ENCODE measurements at regions not wholly inside any gene's neighbourhood (a gene's known extent, or its start where the extent isn't known, plus 50 kb on each side); places are given as distances from the start of the nearest gene placed in this dataset.

GRCh38 chr12:30830751-30831150 lies 76.0 kb upstream of the CAPRIN2 start:
- DNase-seq (ENCODE audit: extremely low read depth in 1 of 11, low read depth in 9 of 11, low spot score in 4 of 11): no peak

DNA sequence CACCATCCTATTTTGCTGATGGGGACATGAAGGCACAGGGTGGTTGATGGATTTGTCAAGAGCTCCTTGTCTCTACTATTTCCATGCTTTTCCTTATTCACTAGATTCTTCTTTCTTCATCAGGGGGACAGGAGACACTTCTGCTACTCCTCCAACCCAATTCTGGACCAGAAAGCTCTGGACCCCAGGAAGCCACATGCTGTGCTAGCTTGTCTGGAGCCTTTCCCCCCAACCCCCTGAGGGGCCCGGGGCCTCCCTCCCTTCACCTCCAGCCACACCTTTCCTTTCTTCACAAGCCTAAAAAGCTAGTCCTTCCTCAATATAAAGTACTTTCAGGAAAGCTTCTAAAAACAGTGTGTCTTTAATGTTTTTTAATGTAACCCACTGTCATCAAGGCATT lies 75.1 kb upstream of the CAPRIN2 start:
- no peak for DNase-seq (ENCODE audit: extremely low read depth in 1 of 11, low read depth in 9 of 11, low spot score in 4 of 11)

GRCh38 chr12:30828686-30829085 lies 73.9 kb upstream of the CAPRIN2 start:
- DNase-seq (ENCODE audit: extremely low read depth in 1 of 11, low read depth in 9 of 11, low spot score in 4 of 11): no peak

- DNase-seq (ENCODE audit: extremely low read depth in 1 of 11, low read depth in 9 of 11, low spot score in 4 of 11): no peak
Measured at GRCh38 chr12:30827101-30828066, 72.6 kb upstream of the CAPRIN2 start.

DNA sequence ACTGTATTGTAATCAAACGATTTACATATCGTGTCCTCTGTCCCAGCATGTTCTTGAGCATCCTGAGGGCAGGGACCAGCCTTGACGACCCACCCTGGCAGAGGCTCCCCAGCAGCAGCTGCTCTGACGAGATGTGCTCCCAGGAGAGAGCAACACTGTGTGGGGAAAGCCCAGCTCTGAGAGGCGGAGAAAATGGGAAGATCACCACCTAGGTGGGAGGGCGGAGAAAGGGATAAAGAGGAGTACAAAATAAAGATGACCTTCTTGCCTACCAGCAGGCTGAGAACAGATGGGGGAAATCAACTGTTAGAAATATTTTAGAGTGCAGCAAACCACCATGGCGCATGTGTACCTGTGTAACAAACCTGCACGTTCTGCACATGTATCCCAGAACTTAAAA lies 71.5 kb upstream of the CAPRIN2 start:
- DNase-seq (ENCODE audit: extremely low read depth in 1 of 11, low read depth in 9 of 11, low spot score in 4 of 11): no peak

- no peak for DNase-seq (ENCODE audit: extremely low read depth in 1 of 11, low read depth in 9 of 11, low spot score in 4 of 11)
Measured at GRCh38 chr12:30825341-30825740, 70.6 kb upstream of the CAPRIN2 start.

- no peak for DNase-seq (ENCODE audit: extremely low read depth in 1 of 11, low read depth in 9 of 11, low spot score in 4 of 11)
Measured at GRCh38 chr12:30824311-30824710, 69.6 kb upstream of the CAPRIN2 start.

DNA sequence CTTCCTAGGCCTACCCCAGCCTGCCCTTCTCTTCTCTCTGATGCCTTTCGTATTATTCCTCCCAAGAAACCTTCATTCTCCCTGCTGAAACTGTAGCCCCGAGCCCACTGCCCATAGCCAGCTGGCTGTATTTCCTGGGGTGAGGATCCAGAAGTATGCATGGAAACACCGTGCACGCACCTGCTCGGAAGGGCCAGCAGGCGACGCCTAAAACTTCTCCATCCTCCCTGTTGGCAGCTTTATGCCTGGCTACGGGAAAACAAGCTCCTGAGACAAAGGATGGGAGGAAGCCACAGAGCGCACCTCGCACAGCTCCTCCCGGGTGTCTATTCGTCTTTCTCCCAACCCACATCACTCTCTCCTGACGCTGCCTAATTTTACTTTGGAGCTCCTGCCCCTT lies 69.0 kb upstream of the CAPRIN2 start:
- DNase-seq (ENCODE audit: extremely low read depth in 1 of 11, low read depth in 9 of 11, low spot score in 4 of 11): no peak

DNA sequence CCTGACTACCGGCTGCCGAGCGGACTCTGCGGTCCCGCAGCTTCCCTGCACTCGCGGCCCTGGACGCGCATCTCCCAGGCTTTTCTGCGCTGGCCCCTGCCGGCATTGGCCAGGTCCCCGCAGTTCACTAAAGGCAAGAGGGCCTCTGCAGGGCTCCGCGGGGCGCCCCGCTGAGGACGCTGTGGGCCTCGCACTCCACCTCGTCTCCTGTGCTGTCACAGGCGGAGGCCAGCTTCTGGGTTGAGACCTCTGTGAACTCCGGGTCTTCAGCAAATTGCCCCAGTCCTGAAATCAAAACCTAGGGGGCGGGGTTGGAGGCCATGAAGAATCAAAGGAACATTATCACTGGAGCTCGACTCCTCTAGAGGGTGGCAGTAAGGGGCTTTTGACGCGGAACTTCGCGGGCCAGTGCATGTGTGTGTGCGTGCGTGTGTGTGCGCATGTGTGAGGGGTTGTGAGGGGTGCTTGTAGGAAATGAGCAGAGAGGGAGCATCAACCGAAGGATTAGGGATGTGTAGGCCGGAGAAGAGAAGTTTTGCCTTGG lies 68.5 kb upstream of the CAPRIN2 start:
- peak in 7 of 11 donors; percentile 20 to 52 (median 43) for DNase-seq (ENCODE audit: extremely low read depth in 1 of 11, low read depth in 9 of 11, low spot score in 4 of 11)

DNA sequence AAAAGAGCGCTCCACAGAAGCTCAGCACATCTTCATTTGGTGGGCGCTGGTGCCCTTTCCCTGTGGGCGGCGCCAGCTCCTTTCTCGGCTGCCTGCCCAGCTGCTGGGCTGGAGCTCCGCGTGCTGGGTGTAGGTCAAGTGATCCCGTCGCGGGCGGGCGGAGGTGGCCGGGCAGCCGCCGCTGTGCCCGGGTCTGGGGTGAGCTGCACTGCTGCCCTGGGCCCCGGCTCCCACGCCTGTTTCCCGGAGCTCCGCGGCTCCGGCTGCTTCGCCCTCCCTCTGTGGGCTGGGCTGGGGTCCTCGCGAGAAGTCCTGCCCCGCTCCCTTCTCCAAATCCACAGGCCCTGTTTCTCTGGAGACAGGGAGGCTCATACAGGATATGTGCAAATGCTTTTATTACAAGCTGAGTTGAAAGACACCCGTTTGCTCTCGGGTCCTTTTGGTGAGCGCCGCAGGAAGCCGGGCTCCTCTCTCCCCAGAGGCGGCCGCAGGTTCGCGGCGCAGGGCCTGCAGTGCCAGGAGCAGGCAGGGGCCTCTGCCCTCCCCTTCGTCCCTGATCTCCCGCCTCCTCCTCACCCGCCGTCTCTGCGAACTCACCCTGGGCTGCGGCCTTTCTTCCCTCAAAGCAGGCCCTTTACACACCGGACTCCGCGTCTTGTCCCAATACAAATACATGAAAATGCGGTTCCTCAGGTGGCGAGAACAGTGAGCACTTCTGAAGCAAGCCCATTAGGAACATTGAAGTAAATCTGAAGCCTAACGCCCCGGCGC lies 67.8 kb upstream of the CAPRIN2 start:
- peak in 9 of 11 donors; percentile 33 to 65 (median 58) for DNase-seq (ENCODE audit: extremely low read depth in 1 of 11, low read depth in 9 of 11, low spot score in 4 of 11)

GRCh38 chr12:30820406-30820946 lies 65.7 kb upstream of the CAPRIN2 start:
- DNase-seq (ENCODE audit: extremely low read depth in 1 of 11, low read depth in 9 of 11, low spot score in 4 of 11): no peak

- no peak for DNase-seq (ENCODE audit: extremely low read depth in 1 of 11, low read depth in 9 of 11, low spot score in 4 of 11)
Measured at GRCh38 chr12:30818562-30818961, 63.8 kb upstream of the CAPRIN2 start.

DNA sequence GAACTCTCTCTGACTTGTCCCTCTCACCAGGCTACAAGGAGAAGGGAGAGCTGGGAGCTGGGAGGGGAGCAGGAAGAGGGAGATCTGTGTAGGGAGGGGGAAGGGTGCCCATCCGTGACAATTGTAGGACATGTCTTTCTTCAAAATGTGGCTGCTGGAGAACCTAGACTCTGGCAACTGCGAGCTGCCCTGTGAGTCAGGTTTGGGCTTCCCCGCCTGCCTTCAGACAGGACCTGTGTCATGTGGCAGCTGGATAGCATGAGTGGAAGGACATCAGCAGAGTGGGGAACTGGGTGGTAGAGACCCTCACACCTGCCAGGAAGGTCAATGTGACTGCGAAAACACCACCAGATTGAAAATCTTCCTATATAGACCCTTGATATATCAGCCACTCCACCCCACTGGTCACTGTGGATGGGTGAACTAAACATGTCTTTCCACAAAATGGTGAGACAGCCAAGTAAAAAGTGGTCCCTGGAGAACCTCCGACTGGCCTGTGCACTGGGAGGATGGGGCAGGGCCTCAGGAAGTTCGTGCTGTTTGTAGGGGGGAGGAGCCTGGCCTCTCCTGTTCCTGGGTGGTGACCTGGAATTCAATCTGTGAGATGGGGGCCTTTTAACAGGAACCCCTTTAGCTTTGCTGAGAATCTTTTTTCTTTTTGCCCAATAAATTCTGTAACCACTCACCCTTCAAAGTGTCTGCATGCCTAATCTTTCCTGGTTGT lies 62.2 kb upstream of the CAPRIN2 start:
- no peak for DNase-seq (ENCODE audit: extremely low read depth in 1 of 11, low read depth in 9 of 11, low spot score in 4 of 11)

DNA sequence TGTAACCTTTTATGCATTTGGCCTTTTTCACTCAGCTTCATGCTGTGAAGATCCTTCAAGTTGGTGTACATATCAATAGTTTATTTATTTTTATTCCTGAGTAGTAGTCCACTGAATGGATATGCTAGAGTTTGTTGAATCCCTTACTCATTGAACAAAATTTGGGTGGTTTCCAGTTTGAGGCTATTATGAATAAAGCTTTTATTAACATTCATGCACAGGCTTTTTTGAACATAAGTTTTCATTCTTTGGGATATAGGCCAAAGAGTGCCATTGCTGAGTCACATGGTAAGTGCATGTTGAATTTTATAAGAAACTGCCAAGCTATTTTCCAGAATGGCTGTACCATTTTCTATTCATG lies 59.5 kb upstream of the CAPRIN2 start:
- no peak for DNase-seq (ENCODE audit: extremely low read depth in 1 of 11, low read depth in 9 of 11, low spot score in 4 of 11)

GRCh38 chr12:30813525-30814294 lies 59.0 kb upstream of the CAPRIN2 start:
- DNase-seq (ENCODE audit: extremely low read depth in 1 of 11, low read depth in 9 of 11, low spot score in 4 of 11): no peak

DNA sequence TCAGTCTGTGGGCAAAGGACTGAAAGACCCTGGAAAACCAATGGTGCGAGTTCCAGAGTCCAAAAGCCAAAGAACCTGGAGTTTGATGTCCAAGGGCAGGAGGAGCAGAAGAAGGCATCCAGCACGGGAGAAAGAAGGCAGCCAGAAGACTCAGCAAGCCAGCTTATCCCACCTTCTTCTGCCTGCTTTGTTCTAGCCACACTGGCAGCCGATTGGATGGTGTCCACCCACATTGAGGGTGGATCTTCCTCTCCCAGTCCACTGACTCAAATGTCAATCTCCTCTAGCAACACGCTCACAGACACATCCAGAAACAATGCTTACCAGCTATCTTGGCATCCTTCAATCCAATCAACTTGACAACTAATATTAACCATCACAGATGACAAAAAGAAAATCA lies 57.2 kb upstream of the CAPRIN2 start:
- no peak for DNase-seq (ENCODE audit: extremely low read depth in 1 of 11, low read depth in 9 of 11, low spot score in 4 of 11)

DNA sequence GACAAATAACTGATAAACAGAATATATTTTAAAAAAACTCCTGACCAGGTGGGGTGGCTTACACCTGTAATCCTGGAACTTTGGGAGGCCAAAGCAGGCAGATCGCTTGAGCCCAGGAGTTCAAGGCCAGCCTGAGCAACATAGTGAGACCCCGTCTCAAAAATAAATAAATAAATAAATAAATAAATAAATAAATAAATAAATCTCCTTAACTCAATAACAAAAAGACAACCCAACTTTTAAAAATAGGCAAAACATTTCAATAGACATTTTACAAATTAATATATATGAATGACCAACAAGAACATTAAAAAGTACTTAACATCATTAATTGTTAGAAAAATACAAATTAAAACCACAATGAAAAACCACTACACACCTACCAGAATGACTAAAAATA lies 56.2 kb upstream of the CAPRIN2 start:
- no peak for DNase-seq (ENCODE audit: extremely low read depth in 1 of 11, low read depth in 9 of 11, low spot score in 4 of 11)

- no peak for DNase-seq (ENCODE audit: extremely low read depth in 1 of 11, low read depth in 9 of 11, low spot score in 4 of 11)
Measured at GRCh38 chr12:30807695-30808034, 52.9 kb upstream of the CAPRIN2 start.

Measured in renal cortex interstitium (tissue), 11 donors.